OCI-LY3 (cell line): ENCODE measurements at regions not wholly inside any gene's neighbourhood (a gene's known extent, or its start where the extent isn't known, plus 50 kb on each side); places are given as distances from the start of the nearest gene placed in this dataset.

ENCODE experiments used
- H2AFZ ChIP-seq: fragments of 200-600, 300-600 bp; shearing (Covaris generic); 2 replicates; pipeline ENCODE4 v1.6.0; 2014; ENCODE audit warnings: antibody characterized with exemption, low read depth, low read length
- H3K27ac ChIP-seq: fragments of 200-600, 300-600 bp; sonication (generic); 2 replicates; pipeline ENCODE4 v1.5.1; 2014; ENCODE audit warnings: mild to moderate bottlenecking, low read length, moderate library complexity, mixed read lengths
- H3K27me3 ChIP-seq: fragments of 200-600, 300-600 bp; sonication (generic); 2 replicates; pipeline ENCODE4 v1.6.1; 2014; ENCODE audit warnings: low read depth, low read length, mixed read lengths
- H3K36me3 ChIP-seq: fragments of 200-600, 300-600 bp; sonication (generic); replicated peaks from 2 replicates; pipeline ENCODE3; 2014; ENCODE audit warnings: low read depth, low read length, mixed read lengths
- H3K4me1 ChIP-seq: fragments of 300-600, 200-600 bp; sonication (generic); 2 replicates; pipeline ENCODE4 v1.6.1; 2014; ENCODE audit warnings: low read length, mixed read lengths
- H3K4me2 ChIP-seq: fragments of 200-600, 300-600 bp; sonication (generic); 2 replicates; pipeline ENCODE4 v1.6.1; 2014; ENCODE audit warnings: low read length, mixed read lengths
- H3K4me3 ChIP-seq: fragments of 300-600, 200-600 bp; sonication (generic); 2 replicates; pipeline ENCODE4 v1.5.1; 2014; ENCODE audit warnings: antibody characterized with exemption, mild to moderate bottlenecking, low read length, moderate library complexity
- H3K79me2 ChIP-seq: fragments of 300-600, 200-600 bp; shearing (Covaris generic); 2 replicates; pipeline ENCODE4 v1.6.1; 2014; ENCODE audit warnings: mild to moderate bottlenecking, low read length, mixed read lengths
- H3K9ac ChIP-seq: fragments of 300-600, 200-600 bp; shearing (Covaris generic); 2 replicates; pipeline ENCODE4 v1.6.0; 2014; ENCODE audit warnings: mild to moderate bottlenecking, low read length, moderate library complexity
- H3K9me3 ChIP-seq: fragments of 200-600, 300-600 bp; shearing (Covaris generic); 2 replicates; pipeline ENCODE4 v1.6.1; 2014; ENCODE audit warnings: low read length, mixed read lengths; ENCODE audit not compliant: insufficient read depth
- H4K20me1 ChIP-seq: fragments of 200-600, 300-600 bp; sonication (generic); 2 replicates; pipeline ENCODE4 v1.6.1; 2016; ENCODE audit warnings: low read length, mixed read lengths; ENCODE audit not compliant: insufficient read depth
- CTCF ChIP-seq: fragments of 200-600, 300-600 bp; sonication (generic); IDR thresholded peaks from 2 replicates; pipeline ENCODE4 v1.5.1; 2014; ENCODE audit warnings: antibody characterized with exemption, low read length, low read depth
- EZH2phosphoT487 ChIP-seq: fragments of 200-600 bp; shearing (Covaris generic); IDR thresholded peaks from 2 replicates; pipeline ENCODE4 v1.6.1; 2018; ENCODE audit warnings: antibody characterized with exemption, mixed run types, low read depth

- Histone ChIP-seq H3K79me2 (no peaks in the 10 kb centered on the region), H4K20me1 (no peaks in the 10 kb centered on the region), H3K27ac (no peak overlapping the region), H3K4me2 (no peak overlapping the region), H3K9ac (no peak overlapping the region), H3K36me3 (no peaks in the 10 kb centered on the region), H3K4me1 (0 out of 2 replicates have a peak, but pooled peaks cover 2% of the 10 kb centered on the region), H2AFZ (no peak overlapping the region), H3K4me3 (no peak overlapping the region), H3K9me3 (no peaks in the 10 kb centered on the region), H3K27me3 (no peaks in the 10 kb centered on the region)
- TF ChIP-seq EZH2phosphoT487 (no peak), CTCF (no peak)
These were observed 101.1 kb upstream of the RMP24 start for GRCh38 chr18:35871337-35871736.

GRCh38 chr18:35875566-35875965 lies 96.9 kb upstream of the RMP24 start:
- Histone ChIP-seq H3K27ac (no peak overlapping the region), H3K27me3 (no peaks in the 10 kb centered on the region), H3K4me3 (no peak overlapping the region)

GRCh38 chr18:35876243-35876642 lies 96.2 kb upstream of the RMP24 start:
- H3K27ac ChIP-seq = no peak overlapping the region
- H3K79me2 ChIP-seq = no peaks in the 10 kb centered on the region
- no peaks in the 10 kb centered on the region for H3K4me1 ChIP-seq
- H3K4me3 ChIP-seq = no peak overlapping the region
- H2AFZ ChIP-seq = no peak overlapping the region
- H3K27me3 ChIP-seq = no peaks in the 10 kb centered on the region
- H3K9me3 ChIP-seq = no peaks in the 10 kb centered on the region
- no peak overlapping the region for H3K4me2 ChIP-seq
- H3K9ac ChIP-seq = no peak overlapping the region
- TF ChIP-seq CTCF (no peak), EZH2phosphoT487 (no peak)
- no peaks in the 10 kb centered on the region for H3K36me3 ChIP-seq
- H4K20me1 ChIP-seq = no peaks in the 10 kb centered on the region

More at GRCh38 chr18:35875566-35875965, 96.9 kb upstream of the RMP24 start:
- H3K36me3 ChIP-seq = no peaks in the 10 kb centered on the region
- TF ChIP-seq CTCF = no peak
- no peak for TF ChIP-seq EZH2phosphoT487
- H4K20me1 ChIP-seq = no peaks in the 10 kb centered on the region
- H3K4me2 ChIP-seq = no peak overlapping the region
- no peaks in the 10 kb centered on the region for H3K79me2 ChIP-seq
- no peaks in the 10 kb centered on the region for H3K9me3 ChIP-seq
- no peaks in the 10 kb centered on the region for H3K4me1 ChIP-seq
- no peak overlapping the region for H2AFZ ChIP-seq
- H3K9ac ChIP-seq = no peak overlapping the region

- no peak for TF ChIP-seq CTCF
- TF ChIP-seq EZH2phosphoT487 = no peak
- no peaks in the 10 kb centered on the region for H3K9me3 ChIP-seq
- no peaks in the 10 kb centered on the region for H4K20me1 ChIP-seq
- H3K27me3 ChIP-seq = no peaks in the 10 kb centered on the region
- H3K4me3 ChIP-seq = no peak overlapping the region
- no peaks in the 10 kb centered on the region for H3K4me1 ChIP-seq
- H3K27ac ChIP-seq = no peak overlapping the region
- no peaks in the 10 kb centered on the region for H3K79me2 ChIP-seq
- no peak overlapping the region for H3K4me2 ChIP-seq
- H2AFZ ChIP-seq = no peak overlapping the region
- no peaks in the 10 kb centered on the region for H3K36me3 ChIP-seq
- no peak overlapping the region for H3K9ac ChIP-seq
These were observed 91.6 kb upstream of the RMP24 start for GRCh38 chr18:35880788-35881455.
